ENCODE measurements at regions not wholly inside any gene's neighbourhood (a gene's known extent, or its start where the extent isn't known, plus 50 kb on each side); places are given as distances from the start of the nearest gene placed in this dataset.
"Not testable (repeated sequence)": the region's sequence is repeated elsewhere in the genome, so short reads cannot be mapped to it uniquely, and the experiment has no call there.

GRCh38 chr10:6694447-6695140 is 114.5 kb upstream of the PRKCQ start:
- no peak for FAIRE-seq
- no peak for DNase-seq (ENCODE audit: insufficient read length, low spot score)
- TF ChIP-seq CTCF (IDR thresholded peaks at IDR 0.05; ENCODE audit: insufficient read depth, missing control alignments) = no peak

DNA sequence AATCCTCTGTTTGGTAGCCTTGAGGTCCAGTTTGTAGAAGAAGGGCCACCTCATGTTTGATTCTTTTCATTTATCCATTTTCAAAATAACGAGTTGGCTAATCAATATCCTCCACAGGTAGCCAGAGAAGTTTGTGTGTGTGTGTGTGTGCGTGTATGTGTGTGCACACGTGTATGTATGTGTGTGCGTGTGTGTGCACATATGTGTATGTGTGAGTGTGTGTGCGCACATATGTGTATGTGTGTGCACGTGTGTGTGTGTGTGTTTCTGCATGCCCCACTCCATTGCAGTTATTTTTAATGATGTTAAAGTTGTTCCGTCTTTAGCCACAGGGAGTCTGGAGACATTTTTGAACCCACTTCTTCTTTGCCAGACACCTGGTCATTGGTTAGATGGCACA is 112.8 kb upstream of the PRKCQ start:
- FAIRE-seq = no peak
- no peak for DNase-seq (ENCODE audit: insufficient read length, low spot score)
- no peak for TF ChIP-seq CTCF (IDR thresholded peaks at IDR 0.05; ENCODE audit: insufficient read depth, missing control alignments)

GRCh38 chr10:6692103-6692502 is 112.0 kb upstream of the PRKCQ start:
- DNase-seq (ENCODE audit: insufficient read length, low spot score) (no peak), FAIRE-seq (no peak)
- TF ChIP-seq CTCF (IDR thresholded peaks at IDR 0.05; ENCODE audit: insufficient read depth, missing control alignments) = no peak

- no peak for FAIRE-seq
- TF ChIP-seq CTCF (IDR thresholded peaks at IDR 0.05; ENCODE audit: insufficient read depth, missing control alignments) = no peak
Measured at GRCh38 chr10:6689036-6689435, 109.0 kb upstream of the PRKCQ start.

GRCh38 chr10:6680735-6681134 is 100.7 kb upstream of the PRKCQ start:
- no peak for TF ChIP-seq CTCF (IDR thresholded peaks at IDR 0.05; ENCODE audit: insufficient read depth, missing control alignments)
- DNase-seq (ENCODE audit: insufficient read length, low spot score) = no peak
- no peak for FAIRE-seq

More at GRCh38 chr10:6689036-6689435, 109.0 kb upstream of the PRKCQ start:
- DNase-seq (ENCODE audit: insufficient read length, low spot score) = no peak

- TF ChIP-seq CTCF (IDR thresholded peaks at IDR 0.05; ENCODE audit: insufficient read depth, missing control alignments) = no peak
- FAIRE-seq (no peak), DNase-seq (ENCODE audit: insufficient read length, low spot score) (no peak)
Measured at GRCh38 chr10:6678956-6679355, 98.9 kb upstream of the PRKCQ start.

DNA sequence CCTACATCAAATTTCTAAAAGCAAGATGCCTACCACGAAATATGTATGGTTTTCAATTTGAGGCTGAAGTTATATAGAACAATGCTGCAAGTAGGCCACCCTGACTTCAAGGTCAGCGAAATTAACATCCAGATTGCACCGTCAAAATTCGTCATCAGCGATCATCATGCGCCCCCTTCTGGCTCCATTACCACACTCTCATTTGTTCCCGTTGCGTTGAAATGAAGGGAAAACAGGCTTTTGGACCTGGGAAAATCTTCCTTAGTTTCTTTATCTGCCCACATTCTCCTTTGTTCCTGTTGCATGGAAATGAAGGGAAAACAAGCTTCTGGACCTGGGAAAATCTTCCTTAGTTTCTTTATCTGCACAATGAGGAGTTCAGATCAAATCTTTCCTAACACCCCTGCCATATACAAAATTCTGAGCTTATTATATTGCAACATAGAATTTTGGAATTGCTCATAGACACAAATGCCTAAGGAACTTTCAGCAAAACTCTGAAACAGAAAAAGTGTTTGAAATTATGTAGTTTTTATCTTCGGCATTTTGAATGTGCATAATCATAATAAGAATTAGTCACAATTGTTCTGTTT is 98.2 kb upstream of the PRKCQ start:
- peak; percentile 91 for TF ChIP-seq CTCF (IDR thresholded peaks at IDR 0.05; ENCODE audit: insufficient read depth, missing control alignments)
- FAIRE-seq = no peak
- DNase-seq (ENCODE audit: insufficient read length, low spot score) = no peak

DNA sequence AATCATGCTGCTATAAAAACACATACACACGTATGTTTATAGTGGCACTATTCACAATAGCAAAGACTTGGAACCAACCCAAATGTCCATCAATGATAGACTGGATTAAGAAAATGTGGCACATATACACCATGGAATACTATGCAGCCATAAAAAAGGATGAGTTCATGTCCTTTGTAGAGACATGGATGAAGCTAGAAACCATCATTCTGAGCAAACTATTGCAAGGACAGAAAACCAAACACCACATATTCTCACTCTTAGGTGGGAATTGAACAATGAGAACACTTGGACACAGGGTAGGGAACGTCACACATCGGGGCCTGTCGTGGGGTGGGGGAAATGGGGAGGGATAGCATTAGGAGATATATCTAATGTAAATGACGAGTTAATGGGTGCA is 97.1 kb upstream of the PRKCQ start:
- FAIRE-seq; DNase-seq (ENCODE audit: insufficient read length, low spot score): not testable (repeated sequence)

All from D721Med (cell line).